HPDE6-E6E7 (cell line): ENCODE measurements at regions not wholly inside any gene's neighbourhood (a gene's known extent, or its start where the extent isn't known, plus 50 kb on each side); places are given as distances from the start of the nearest gene placed in this dataset.

ENCODE experiments used
- DNase-seq: peaks from one replicate; pipeline ENCODE4 v3.0.0; 2011; ENCODE audit warnings: missing footprints; ENCODE audit errors: extremely low spot score

DNA sequence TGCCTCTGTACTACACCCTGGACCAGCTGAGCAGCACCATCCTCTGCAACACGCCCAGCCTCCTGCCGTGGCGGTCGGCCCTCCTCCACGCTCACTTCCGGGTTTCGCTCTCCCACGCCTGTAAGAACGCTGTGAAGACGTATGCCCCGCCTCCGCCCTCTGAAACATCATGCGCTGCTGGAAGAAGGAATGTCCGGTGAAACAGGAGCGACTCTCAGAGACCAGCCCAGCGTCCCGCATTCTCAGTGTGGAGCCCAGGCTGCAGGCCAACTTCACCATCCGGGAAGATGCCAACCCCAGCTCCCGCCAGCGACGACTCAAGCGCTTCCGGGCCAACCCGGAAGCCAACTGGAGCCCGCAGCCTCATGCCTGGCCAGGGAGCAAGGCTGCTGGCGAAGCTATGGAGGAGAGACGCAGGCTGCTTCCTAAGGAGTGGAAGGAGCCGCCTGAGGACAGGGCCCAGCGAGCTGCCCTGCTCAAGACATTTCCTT is 186.1 kb upstream of the SLITRK2 start:
- DNase-seq = no peak

- DNase-seq = no peak
Measured at GRCh38 chrX:145654486-145654885, 163.1 kb upstream of the SLITRK2 start.

DNA sequence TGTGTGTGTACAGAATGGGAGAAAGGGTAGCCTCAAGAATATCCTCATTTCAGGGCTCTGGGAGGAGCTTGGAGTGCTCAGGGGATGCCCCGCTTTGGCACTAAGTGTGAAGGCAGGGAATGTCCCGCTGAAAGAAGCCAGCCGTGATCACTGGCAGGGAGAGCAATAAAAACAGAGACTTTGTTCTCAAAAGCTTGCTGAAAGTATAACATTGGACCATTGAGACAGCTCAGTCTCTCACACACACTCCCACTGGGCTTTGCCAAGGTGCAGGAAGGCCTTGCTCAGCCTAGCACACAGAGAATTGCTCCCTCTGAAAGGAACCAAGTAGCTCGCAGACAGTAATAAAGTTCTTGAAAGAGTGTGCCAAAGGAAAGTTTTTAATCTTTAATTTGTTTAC is 143.8 kb upstream of the SLITRK2 start:
- no peak for DNase-seq

DNA sequence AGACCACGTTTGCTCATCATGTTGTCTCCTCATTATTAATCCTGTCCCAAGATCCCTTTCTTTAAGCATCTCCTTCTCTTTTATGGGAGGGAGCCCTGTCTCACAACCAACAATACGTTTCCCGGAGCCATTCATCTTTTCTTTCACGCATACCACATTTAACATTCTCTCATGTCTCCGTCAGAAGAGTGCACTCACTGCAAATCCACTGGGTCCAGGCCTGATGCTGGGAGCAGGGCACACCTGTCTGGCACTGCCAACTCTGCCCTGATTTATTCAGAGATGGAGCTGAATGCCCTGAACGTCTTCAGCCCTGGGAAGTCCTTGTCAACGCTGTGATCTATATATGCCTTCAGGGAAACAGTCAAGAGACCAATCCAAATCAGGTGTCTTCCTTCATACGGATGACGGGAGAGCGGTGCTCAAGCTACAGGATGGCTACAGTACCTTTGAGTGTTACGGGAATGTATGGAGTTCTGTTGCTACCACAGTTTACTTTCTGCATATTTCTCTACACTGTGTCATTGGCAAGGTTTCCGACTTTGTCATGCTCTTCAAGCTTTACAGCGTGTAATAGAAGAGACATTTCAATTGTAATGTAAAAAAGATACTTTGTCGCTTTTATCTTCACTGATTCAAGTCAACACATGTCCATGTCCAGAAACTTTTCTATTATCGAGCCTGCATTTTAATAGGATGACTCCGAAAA is 140.4 kb upstream of the SLITRK2 start:
- no peak for DNase-seq

- DNase-seq = no peak
Measured at GRCh38 chrX:145682518-145683298, 134.9 kb upstream of the SLITRK2 start.

- DNase-seq = no peak
Measured at GRCh38 chrX:145687146-145687545, 130.5 kb upstream of the SLITRK2 start.

GRCh38 chrX:145687707-145688106 is 129.9 kb upstream of the SLITRK2 start:
- no peak for DNase-seq

DNA sequence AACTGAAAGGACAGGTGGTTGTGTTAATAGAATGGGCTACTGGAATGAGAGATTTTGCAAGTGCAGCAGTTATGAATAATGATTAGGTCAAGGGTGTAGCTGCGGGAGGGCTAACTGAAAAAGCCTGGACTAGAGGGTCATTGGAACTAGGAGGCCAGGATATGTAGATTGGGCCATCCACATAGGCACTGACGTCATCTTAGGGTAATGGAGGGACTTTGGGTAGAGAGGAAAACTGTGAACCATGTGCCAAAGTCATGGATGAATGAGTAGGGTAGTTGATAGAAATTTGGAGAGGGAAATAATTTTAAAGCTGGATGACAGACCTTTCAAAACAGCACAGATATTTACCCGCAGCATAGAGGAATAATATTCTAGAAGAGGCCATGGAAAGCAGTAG is 123.6 kb upstream of the SLITRK2 start:
- DNase-seq = no peak

- DNase-seq = no peak
Measured at GRCh38 chrX:145715641-145716138, 101.9 kb upstream of the SLITRK2 start.

- DNase-seq = no peak
Measured at GRCh38 chrX:145716226-145716625, 101.4 kb upstream of the SLITRK2 start.

DNA sequence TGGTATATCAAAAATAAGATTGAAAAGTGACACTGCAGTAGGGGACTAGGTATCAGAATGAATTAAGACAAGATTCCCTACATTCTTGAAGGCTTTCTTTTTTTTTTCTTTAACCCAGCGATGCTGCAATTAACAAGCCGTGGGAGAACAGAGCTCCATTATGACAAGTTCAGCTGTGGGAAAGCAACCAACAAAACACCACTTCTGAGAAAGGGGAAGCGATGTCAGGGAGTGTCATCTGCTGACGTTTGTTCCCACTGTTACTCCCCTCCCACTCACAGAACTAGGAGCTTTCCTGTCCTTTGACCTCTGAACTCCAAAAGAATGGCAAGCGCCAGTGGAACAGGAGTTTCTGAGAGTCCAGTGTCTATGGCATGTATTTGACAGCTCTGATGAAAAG is 90.2 kb upstream of the SLITRK2 start:
- no peak for DNase-seq

- no peak for DNase-seq
Measured at GRCh38 chrX:145729635-145730034, 88.0 kb upstream of the SLITRK2 start.

DNA sequence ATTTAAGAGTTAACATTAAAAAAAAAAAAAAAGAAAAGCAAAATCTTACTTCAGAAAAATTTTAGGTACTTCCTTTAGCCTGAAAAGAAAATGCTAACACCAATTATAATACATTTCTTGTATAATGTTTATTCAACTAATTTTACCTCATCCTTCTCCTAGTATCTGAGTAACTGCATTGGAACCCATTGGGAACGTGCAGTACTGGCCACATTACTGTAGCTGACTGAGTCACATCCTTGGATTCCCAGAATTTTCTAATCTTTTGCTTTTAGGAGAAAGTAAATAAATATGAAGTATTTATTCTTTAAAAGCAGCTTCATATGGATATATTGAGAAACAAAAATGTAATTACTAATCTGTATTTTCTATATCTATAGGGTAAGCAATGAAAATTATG is 82.6 kb upstream of the SLITRK2 start:
- no peak for DNase-seq

- no peak for DNase-seq
Measured at GRCh38 chrX:145751943-145752342, 65.7 kb upstream of the SLITRK2 start.
